ENCODE measurements at regions not wholly inside any gene's neighbourhood (a gene's known extent, or its start where the extent isn't known, plus 50 kb on each side); places are given as distances from the start of the nearest gene placed in this dataset.

DNA sequence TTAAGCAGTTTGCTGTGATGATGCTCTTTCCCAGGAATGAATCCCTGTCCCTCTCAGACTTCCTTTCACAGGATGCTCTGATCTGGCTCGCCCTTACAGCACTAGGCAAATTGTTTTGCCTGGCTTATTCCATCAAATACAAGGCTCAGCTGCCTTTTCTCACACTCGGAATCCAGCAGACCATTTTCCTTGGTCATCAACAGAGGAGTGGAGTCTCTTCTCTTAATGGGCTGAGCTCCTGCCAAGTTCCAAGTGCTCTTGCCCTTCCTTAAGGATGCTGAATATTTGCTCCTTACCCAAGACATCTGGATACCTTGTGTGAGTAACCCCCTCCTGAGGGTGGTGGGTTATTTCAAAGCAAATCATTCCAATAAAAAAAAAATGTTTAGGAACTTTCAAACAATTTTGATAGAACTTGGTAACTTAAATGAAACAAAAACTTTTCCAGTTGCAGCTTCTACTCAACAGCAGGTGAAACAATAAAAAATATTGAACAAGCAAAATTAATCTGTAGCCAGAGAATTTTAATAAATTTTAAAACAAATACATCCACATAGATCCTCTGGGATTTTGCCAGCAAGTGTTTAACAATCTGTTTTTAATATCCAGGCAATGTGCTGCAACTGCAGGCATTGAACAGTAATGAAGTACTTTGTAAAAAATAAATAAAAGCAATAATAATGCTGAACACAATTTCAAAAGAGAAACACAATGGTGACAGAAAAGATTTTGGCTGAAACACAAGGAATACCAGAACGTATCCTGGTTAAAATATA, 264.0 kb upstream of the FAR2 start:
- Histone ChIP-seq H3K4me1 (no peaks in the 10 kb centered on the region), H3K9me3 (no peaks in the 10 kb centered on the region), H3K36me3 (no peaks in the 10 kb centered on the region), H3K4me3 (replicated peaks in 1 of 3) (no peak overlapping the region), H3K27me3 (no peaks in the 10 kb centered on the region), H3K27ac (no peak overlapping the region)
- 35 to 50% methylated on average over 3 of the region's 3 CpGs for WGBS, 2 donors
- peak in 1 of 2 donors; percentile 3 for DNase-seq
- intact Hi-C loops (cut with DNase I): no loop called here
- TF ChIP-seq CTCF (IDR thresholded peaks at IDR 0.05) (no peak), POLR2A (IDR thresholded peaks at IDR 0.05) (no peak)

DNA sequence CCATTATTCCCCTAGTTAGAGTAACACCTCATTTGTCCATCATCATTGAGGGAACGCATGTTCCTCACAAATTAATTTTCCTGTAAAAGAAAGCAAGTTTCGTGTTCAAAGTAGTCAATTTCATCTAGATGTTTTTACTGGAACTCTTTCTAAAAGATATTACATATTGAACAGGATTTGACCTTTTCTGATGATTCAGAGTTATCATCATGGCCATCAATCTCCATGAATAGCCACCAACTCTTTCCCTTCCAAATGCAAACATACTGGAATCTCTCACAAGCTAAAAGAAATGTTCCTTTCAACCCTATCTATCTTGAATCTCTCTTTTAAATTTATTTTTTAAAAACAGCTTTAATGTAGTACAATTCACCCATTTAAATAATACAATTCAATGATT, 263.1 kb upstream of the FAR2 start:
- intact Hi-C loops (cut with DNase I): no loop called here
- TF ChIP-seq CTCF (IDR thresholded peaks at IDR 0.05) (no peak), POLR2A (IDR thresholded peaks at IDR 0.05) (no peak)
- H3K36me3 ChIP-seq: no peaks in the 10 kb centered on the region
- no peak overlapping the region for H3K27ac ChIP-seq
- 81 to 87% methylated on average over 2 of the region's 2 CpGs for WGBS, 2 donors
- no peak overlapping the region for H3K4me3 ChIP-seq (replicated peaks in 1 of 3)
- no peaks in the 10 kb centered on the region for H3K27me3 ChIP-seq
- no peaks in the 10 kb centered on the region for H3K4me1 ChIP-seq
- no peak for DNase-seq
- H3K9me3 ChIP-seq: no peaks in the 10 kb centered on the region

DNA sequence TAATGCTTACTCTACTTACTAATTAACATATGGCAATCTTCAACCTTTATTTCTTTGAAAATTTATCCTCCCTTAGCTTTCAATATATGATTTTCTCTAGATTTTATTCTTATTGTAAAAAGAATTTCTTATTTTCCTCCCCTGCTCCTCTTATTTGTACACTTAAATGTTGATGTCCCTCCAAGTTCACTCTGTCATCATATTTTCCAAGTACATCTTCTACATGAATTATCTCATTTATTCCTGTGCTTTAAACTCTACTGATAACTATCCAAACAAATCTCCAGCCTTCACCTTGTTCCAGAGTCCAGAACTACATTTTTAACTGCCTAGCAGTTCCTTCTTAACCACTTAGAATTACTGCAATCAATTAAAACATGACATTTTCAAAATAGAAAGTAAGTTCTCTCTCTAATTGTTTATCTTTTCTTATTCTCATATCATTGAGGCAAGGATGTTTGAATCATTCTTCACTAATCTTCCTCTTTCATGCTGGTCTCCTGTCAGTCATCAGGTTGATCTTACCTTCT, 261.6 kb upstream of the FAR2 start:
- H3K4me3 ChIP-seq (replicated peaks in 1 of 3): no peak overlapping the region
- no peak for DNase-seq
- no peak overlapping the region for H3K27ac ChIP-seq
- no peaks in the 10 kb centered on the region for H3K36me3 ChIP-seq
- no peaks in the 10 kb centered on the region for H3K4me1 ChIP-seq
- H3K9me3 ChIP-seq: no peaks in the 10 kb centered on the region
- no peaks in the 10 kb centered on the region for H3K27me3 ChIP-seq
- TF ChIP-seq CTCF (IDR thresholded peaks at IDR 0.05) (no peak), POLR2A (IDR thresholded peaks at IDR 0.05) (no peak)
- intact Hi-C loops (cut with DNase I): no loop called here

GRCh38 chr12:28890664-28891063, 258.4 kb upstream of the FAR2 start:
- H3K4me3 ChIP-seq (replicated peaks in 1 of 3): no peak overlapping the region

More at GRCh38 chr12:28890664-28891063, 258.4 kb upstream of the FAR2 start:
- 93 to 95% methylated on average over 4 of the region's 4 CpGs for WGBS, 2 donors
- no peak for DNase-seq
- TF ChIP-seq POLR2A (IDR thresholded peaks at IDR 0.05): no peak
- no peak for TF ChIP-seq CTCF (IDR thresholded peaks at IDR 0.05)
- Histone ChIP-seq H3K27me3 (no peaks in the 10 kb centered on the region), H3K27ac (no peak overlapping the region), H3K4me1 (no peaks in the 10 kb centered on the region), H3K9me3 (no peaks in the 10 kb centered on the region), H3K36me3 (no peaks in the 10 kb centered on the region)
- intact Hi-C loops (cut with DNase I): no loop called here
